ENCODE measurements at regions not wholly inside any gene's neighbourhood (a gene's known extent, or its start where the extent isn't known, plus 50 kb on each side); places are given as distances from the start of the nearest gene placed in this dataset.

GRCh38 chr3:107904536-107905066 lies 186.2 kb downstream of the CD47 start:
- DNase-seq (ENCODE audit: low read depth in 3 of 3), result no peak

- no peak for DNase-seq (ENCODE audit: low read depth in 3 of 3)
These were observed 190.7 kb downstream of the CD47 start for GRCh38 chr3:107899990-107900651.

- DNase-seq (ENCODE audit: low read depth in 3 of 3), result no peak
These were observed 193.3 kb downstream of the CD47 start for GRCh38 chr3:107897471-107898061.

- DNase-seq (ENCODE audit: low read depth in 3 of 3), result no peak
These were observed 195.8 kb downstream of the CD47 start for GRCh38 chr3:107894998-107895397.

GRCh38 chr3:107892955-107893624 lies 197.7 kb downstream of the CD47 start:
- DNase-seq (ENCODE audit: low read depth in 3 of 3), result no peak

GRCh38 chr3:107884719-107885460 lies 205.9 kb downstream of the CD47 start:
- DNase-seq (ENCODE audit: low read depth in 3 of 3), result no peak

- no peak for DNase-seq (ENCODE audit: low read depth in 3 of 3)
These were observed 206.8 kb downstream of the CD47 start for GRCh38 chr3:107884028-107884427.

GRCh38 chr3:107882881-107883280 lies 207.9 kb downstream of the CD47 start:
- DNase-seq (ENCODE audit: low read depth in 3 of 3), result no peak

GRCh38 chr3:107882261-107882660 lies 208.6 kb downstream of the CD47 start:
- DNase-seq (ENCODE audit: low read depth in 3 of 3), result no peak

- no peak for DNase-seq (ENCODE audit: low read depth in 3 of 3)
These were observed 209.3 kb downstream of the CD47 start for GRCh38 chr3:107881509-107881908.

- DNase-seq (ENCODE audit: low read depth in 3 of 3), result no peak
These were observed 210.1 kb downstream of the CD47 start for GRCh38 chr3:107880702-107881101.

- no peak for DNase-seq (ENCODE audit: low read depth in 3 of 3)
These were observed 212.9 kb downstream of the CD47 start for GRCh38 chr3:107877936-107878335.

- no peak for DNase-seq (ENCODE audit: low read depth in 3 of 3)
These were observed 219.7 kb downstream of the CD47 start for GRCh38 chr3:107870943-107871638.

GRCh38 chr3:107870096-107870495 lies 220.7 kb downstream of the CD47 start:
- no peak for DNase-seq (ENCODE audit: low read depth in 3 of 3)

GRCh38 chr3:107868449-107868848 lies 222.4 kb downstream of the CD47 start:
- DNase-seq (ENCODE audit: low read depth in 3 of 3), result no peak

GRCh38 chr3:107861904-107862303 lies 228.9 kb downstream of the CD47 start:
- no peak for DNase-seq (ENCODE audit: low read depth in 3 of 3)

- no peak for DNase-seq (ENCODE audit: low read depth in 3 of 3)
These were observed 229.4 kb downstream of the CD47 start for GRCh38 chr3:107861422-107861821.

All from stimulated activated CD4-positive, alpha-beta T cell treated with anti-CD3 and anti-CD28 coated beads, TNF-alpha, amount 100 ng/mL, for 48 hours (primary cell).